H1 (cell line): ENCODE measurements at regions not wholly inside any gene's neighbourhood (a gene's known extent, or its start where the extent isn't known, plus 50 kb on each side); places are given as distances from the start of the nearest gene placed in this dataset.

Experiments used
- CBX8 ChIP-seq: fragments of 300-800, 300-1000 bp; sonication (generic); IDR thresholded peaks from 2 replicates; pipeline ENCODE4 v1.7.1; 2016; ENCODE audit warnings: low read depth, low read length, borderline replicate concordance
- CTCF ChIP-seq, 3 experiments: IDR thresholded peaks; 1 replicate in 2 of 3; 2 replicates in 1 of 3; pipeline versions ENCODE4 v1.5.1 to v1.6.1; 2011; ENCODE audit warnings: low read length in 3 of 3, mild to moderate bottlenecking in 3 of 3, inconsistent platforms in 2 of 3, low read depth in 1 of 3, moderate library complexity in 1 of 3; ENCODE audit not compliant: insufficient read depth in 1 of 3; ENCODE audit errors: control extremely low read depth in 1 of 3
- EZH2 ChIP-seq: fragments of 200-600 bp; sonication (generic); IDR thresholded peaks from 2 replicates; pipeline ENCODE4 v1.7.1; 2012; ENCODE audit warnings: low read depth, mild to moderate bottlenecking, moderate library complexity, low read length, inconsistent platforms; ENCODE audit not compliant: severe bottlenecking
- JUN ChIP-seq: IDR thresholded peaks from 2 replicates; pipeline ENCODE4 v1.6.1; 2011; ENCODE audit warnings: low read depth, mild to moderate bottlenecking, improper control_type of control experiment, low read length
- JUND ChIP-seq: IDR thresholded peaks from 2 replicates; pipeline ENCODE4 v1.6.1; 2011; ENCODE audit warnings: mild to moderate bottlenecking, improper control_type of control experiment, low read length
- KDM1A ChIP-seq: fragments of 200-600, 300-600 bp; sonication (generic); IDR thresholded peaks from 2 replicates; pipeline ENCODE4 v1.7.1; 2016; ENCODE audit warnings: mild to moderate bottlenecking, low read length, borderline replicate concordance
- NRF1 ChIP-seq: IDR thresholded peaks from 2 replicates; pipeline ENCODE4 v1.6.1; 2011; ENCODE audit warnings: mild to moderate bottlenecking, low read depth, low read length, improper control_type of control experiment
- POLR2A ChIP-seq, 2 experiments: IDR thresholded peaks; 1 replicate in 1 of 2; 2 replicates in 1 of 2; pipeline ENCODE4 v1.6.1; 2011; ENCODE audit warnings: low read depth in 2 of 2, low read length in 2 of 2, mild to moderate bottlenecking in 2 of 2; ENCODE audit errors: control extremely low read depth in 1 of 2
- POLR2AphosphoS5 ChIP-seq: IDR thresholded peaks from 2 replicates; pipeline ENCODE4 v1.6.1; 2011; ENCODE audit warnings: low read depth, low read length
- SRF ChIP-seq: IDR thresholded peaks from 2 replicates; pipeline ENCODE4 v1.6.1; 2011; ENCODE audit warnings: mild to moderate bottlenecking, low read depth, low read length, moderate library complexity
- TAF1 ChIP-seq: IDR thresholded peaks from 2 replicates; pipeline ENCODE4 v1.6.1; 2011; ENCODE audit warnings: mild to moderate bottlenecking, low read depth, low read length
- TF ChIP-seq, protein P1 (sequence below): IDR thresholded peaks from 2 replicates; pipeline ENCODE4 v1.6.1; 2011; ENCODE audit warnings: low read depth, mild to moderate bottlenecking, low read length; ENCODE audit not compliant: insufficient read depth
- TF ChIP-seq, protein P2 (sequence below): IDR thresholded peaks from 2 replicates; pipeline ENCODE4 v1.6.1; 2012; ENCODE audit warnings: low read length, inconsistent platforms

DNA sequence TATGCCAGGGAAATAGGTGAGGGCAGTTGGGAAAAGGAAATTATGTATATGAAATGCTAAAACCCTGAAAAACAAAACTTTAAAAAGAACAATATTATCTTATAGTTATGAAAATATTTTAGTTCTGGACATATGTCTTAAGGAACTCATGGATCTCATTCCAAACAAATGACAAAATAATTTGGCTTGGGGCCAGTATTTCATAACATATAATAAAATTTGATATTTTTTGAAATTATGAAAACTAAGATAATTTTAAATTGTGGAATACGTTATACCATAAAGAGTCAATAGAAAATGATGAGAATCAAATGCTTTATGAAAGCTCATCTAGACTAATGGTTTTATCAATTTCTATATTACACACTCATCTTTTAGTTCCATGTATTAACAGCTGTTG is 173.8 kb upstream of the DCN start:
- TF ChIP-seq TAF1 (no peak), JUND (no peak), EZH2 (no peak), JUN (no peak), KDM1A (no peak), POLR2AphosphoS5 (no peak), CBX8 (no peak), POLR2A (IDR thresholded peaks at IDR 0.05; ENCODE audit: control extremely low read depth in 1 of 2, low read depth in 2 of 2, low read length in 2 of 2) (no peak), CTCF (IDR thresholded peaks at IDR 0.05; ENCODE audit: control extremely low read depth in 1 of 3, insufficient read depth in 1 of 3, low read depth in 1 of 3, low read length in 3 of 3) (no peak), SRF (no peak), NRF1 (no peak)
- TF ChIP-seq, protein P1, sequence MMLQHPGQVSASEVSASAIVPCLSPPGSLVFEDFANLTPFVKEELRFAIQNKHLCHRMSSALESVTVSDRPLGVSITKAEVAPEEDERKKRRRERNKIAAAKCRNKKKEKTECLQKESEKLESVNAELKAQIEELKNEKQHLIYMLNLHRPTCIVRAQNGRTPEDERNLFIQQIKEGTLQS: no peak
- TF ChIP-seq, protein P2, sequence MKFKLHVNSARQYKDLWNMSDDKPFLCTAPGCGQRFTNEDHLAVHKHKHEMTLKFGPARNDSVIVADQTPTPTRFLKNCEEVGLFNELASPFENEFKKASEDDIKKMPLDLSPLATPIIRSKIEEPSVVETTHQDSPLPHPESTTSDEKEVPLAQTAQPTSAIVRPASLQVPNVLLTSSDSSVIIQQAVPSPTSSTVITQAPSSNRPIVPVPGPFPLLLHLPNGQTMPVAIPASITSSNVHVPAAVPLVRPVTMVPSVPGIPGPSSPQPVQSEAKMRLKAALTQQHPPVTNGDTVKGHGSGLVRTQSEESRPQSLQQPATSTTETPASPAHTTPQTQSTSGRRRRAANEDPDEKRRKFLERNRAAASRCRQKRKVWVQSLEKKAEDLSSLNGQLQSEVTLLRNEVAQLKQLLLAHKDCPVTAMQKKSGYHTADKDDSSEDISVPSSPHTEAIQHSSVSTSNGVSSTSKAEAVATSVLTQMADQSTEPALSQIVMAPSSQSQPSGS: no peak
